Renal cortex interstitium (tissue), 11 donors: ENCODE measurements at regions not wholly inside any gene's neighbourhood (a gene's known extent, or its start where the extent isn't known, plus 50 kb on each side); places are given as distances from the start of the nearest gene placed in this dataset.

ENCODE experiments used
- DNase-seq, 11 donors: peaks; one replicate each; pipeline ENCODE4 v3.0.0-alpha.2; 2013; ENCODE audit warnings: low read depth in 9 of 11, low spot score in 4 of 11; ENCODE audit errors: extremely low read depth in 1 of 11

DNA sequence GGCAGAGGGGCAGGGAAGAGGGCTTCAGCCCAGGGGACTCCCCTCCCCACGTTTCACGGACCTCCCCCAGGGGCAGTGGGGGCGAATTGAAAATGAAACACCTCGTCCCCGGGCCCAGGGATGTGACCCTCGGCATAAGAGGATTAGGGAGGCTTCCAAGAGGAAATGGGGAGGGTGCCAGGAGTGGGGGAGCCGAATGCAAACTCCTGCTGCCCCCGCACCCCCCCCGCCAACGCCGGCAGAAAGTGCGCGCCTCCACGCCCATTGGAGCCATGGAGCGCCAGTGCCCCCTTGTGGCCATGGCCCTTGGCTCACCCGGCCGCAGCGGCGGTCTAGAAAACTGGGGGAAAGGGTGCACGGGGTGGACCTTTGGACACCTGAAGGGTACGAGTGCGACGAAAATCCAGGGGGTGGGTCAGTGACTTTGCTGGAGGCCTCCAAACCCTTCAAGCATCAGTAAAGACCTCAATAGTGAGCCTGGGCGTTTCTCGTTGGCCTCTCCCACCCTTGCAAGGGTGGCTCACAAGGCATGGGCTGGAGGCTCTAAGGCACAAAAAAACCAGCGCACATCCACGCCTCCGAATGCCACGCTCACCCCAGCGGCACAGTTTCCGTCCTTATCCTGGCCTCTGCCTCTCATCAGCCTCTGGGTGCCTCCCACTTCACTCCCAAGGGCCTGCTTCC, 120.8 kb upstream of the PJA1 start:
- DNase-seq = peak in 3 of 11 donors; percentile 42 to 62 (median 53)

DNA sequence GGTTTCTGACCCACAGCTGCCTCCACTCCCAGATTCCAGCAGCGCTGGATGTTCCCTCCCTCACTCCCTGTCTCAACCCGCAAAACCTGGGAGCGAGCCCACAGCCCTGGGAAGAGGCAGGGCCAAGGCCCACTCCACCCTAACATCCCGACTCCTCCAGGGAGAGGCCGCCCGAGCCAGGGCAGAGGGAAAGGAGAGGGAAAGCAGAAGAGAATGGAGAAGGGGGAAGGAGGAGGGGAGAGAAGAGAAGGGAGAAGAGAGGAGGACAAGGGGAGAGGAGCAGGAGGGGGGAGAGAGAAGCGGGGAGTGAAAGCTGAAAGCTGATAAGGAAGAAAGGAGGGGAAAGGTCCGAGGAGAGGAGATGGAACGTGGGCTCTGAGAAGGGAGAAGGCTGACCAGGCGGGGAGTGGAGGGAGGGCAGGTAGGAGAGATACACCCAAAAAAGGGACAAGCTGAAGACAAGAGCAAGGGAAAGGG, 120.2 kb upstream of the PJA1 start:
- DNase-seq = no peak

DNA sequence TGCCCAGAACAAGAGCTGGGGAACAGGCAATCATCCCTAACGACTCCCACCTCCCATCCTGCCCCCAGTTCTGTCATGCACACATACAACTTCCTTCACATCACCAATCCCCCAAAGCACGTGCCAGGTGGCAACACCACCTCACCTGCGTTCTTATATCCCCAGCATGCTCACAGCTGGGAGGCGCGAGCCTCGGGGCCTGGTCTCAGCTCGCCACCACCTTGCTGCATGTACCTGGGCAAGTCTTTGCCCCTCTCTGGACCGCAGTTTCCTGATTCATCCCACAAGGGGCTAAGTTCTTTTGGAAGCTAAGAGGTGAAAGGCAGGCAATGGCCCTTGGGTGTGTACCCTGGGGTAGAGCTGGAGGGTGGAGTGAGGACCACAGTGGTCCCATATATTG, 119.2 kb upstream of the PJA1 start:
- DNase-seq = no peak

DNA sequence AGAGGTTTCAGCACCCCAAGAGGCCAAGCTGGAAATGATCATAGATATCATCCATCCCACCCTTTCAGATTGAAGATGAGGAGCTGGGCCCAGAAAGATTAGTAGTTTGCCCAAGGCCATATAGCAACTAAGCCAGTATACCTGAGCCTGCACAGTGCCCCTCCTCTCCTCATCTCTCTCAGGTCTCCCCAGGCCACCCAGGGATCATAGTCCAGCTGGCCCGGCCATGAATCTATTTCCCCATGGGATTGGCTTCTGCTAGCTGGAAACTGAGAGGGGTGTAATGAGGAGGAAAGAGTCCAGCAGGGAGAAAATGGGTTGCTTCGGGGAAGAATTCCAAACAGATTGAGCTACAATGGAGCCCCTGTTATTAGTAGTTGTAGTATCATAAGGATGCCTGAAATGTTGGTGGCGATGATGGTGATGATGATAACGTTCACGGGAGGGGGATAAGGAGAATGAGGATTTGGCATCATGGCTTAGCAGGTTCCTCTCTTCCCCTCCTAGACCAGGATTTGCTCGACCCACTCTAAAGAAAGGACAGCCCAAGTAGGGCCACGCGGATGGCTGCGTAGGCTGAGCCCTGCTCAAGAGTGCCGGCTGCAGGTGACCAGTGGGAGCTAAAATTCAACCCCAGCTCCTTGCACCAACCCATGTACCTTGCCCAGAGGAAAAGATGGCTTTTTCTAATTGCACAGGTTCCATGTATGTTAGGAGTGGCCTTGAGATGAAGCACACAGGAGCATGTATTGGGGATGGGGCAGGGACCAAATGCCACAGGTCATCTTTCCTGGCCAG, 117.8 kb upstream of the PJA1 start:
- DNase-seq = no peak

DNA sequence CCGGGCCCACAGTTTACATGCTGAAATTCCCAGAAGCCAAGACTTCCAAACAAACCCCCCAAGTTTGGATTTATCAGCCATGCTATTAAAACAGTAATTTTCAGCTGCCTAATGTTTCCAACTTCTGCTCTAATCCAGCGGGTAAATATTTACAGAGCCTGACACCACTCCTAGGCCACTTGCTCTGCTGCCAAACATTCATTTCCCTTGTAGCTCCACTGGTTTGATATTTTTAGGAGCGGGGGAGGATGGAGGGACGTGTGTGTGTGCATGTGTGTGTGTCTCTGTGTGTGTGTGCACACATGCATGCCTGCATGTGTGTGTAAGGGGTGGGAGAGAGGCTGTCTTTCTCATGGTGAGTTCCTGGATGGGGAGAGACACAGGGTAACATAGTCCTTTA, 115.7 kb upstream of the PJA1 start:
- peak in 2 of 11 donors; percentile 50 for DNase-seq

GRCh38 chrX:69279234-69279633, 114.0 kb upstream of the PJA1 start:
- DNase-seq = no peak

DNA sequence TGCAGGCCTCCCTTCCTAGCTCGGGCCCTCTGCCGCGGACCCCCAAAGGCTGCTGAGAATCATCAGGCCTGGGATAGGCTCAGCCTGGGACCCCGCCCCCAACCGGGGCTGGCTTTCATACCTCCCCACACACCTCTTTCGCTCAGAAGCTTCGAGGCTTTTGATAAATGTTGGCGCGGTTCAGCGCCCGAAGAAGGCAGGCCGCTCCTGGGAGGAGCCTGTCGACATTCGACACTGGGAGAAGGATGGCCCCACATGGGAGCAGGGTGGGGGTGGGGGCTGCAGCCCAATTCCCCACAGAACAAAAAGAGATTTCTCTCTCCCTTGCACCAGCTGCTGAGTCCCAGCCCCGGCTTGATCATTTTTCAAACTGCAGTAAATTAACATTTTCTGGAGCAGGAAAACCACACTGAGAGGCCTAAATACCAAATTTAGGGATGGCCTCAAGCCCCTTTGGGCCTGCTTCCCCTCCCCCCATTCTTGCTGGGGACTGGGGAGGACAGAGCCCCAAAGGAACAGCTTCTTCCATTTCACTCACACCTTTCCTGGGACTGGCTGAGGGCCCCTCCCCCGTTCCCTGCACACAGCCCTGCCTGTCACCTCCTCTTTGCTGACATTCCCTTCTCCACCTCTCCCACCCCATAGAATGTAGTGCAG, 112.9 kb upstream of the PJA1 start:
- no peak for DNase-seq

GRCh38 chrX:69277369-69277990, 112.2 kb upstream of the PJA1 start:
- no peak for DNase-seq

- no peak for DNase-seq
Observed at GRCh38 chrX:69268611-69269010, 103.4 kb upstream of the PJA1 start.

DNA sequence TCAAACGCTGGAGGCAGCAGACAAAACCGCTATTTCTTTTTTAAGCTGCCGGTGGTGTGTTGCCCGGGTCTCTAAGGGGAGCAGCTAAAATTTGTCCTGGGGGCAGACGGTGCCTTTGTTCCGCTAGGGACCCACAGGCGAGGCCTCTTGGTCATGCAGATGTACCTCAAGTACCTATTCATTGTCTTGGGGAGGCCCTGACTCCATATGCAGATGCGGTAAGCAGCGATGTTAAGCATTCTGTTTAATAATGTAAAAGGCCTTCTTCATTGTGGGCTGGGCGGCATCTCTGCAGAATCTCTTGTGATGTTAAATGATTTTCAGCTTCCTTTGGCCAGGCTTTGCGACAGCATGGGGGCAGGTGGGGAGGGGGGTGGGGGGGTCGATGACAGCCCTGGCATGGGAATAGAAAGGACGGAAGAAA, 98.9 kb upstream of the PJA1 start:
- DNase-seq = no peak

GRCh38 chrX:69263251-69263820, 98.1 kb upstream of the PJA1 start:
- no peak for DNase-seq

DNA sequence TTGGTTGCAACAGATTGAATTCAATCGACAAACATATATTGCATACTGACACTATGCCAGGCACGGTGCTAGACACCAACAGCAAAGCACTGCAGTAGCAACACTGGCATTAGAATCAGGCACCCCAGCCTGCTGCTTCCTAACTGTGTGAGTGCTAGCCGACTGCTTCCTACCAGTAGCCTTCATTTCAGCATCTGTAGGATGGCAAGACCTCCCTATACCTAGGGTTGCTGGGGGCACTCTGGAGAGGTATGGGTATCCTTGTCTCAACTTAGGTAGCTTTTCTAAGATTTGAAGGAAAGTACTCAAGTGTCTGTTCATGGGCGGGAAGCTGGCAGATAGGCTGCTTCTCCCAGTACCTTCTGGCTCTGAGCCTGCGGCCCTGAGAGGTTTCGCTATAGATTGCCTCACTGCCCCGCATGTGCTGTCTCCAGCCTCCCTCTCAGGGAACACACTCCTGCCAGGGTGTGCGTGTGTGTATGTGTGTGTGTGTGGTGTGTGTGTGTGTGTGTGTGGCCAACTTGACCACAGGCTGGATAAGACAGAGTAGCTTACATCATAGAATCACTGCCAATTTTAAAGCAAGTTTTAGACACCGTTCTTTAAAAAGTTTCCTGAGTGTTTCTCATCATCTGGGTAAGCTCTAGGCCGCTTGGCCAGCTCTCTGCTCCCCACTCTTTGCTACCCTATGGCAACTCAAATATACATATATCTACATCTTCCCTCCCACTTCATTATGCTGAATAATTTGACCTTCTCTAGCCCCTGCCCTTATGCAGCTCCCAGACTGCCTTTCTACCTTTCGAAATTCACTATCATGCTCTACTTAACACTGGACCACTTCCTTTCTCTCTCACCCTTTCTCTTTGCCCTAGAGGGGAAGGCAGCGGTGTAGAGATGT, 97.0 kb upstream of the PJA1 start:
- DNase-seq = no peak

DNA sequence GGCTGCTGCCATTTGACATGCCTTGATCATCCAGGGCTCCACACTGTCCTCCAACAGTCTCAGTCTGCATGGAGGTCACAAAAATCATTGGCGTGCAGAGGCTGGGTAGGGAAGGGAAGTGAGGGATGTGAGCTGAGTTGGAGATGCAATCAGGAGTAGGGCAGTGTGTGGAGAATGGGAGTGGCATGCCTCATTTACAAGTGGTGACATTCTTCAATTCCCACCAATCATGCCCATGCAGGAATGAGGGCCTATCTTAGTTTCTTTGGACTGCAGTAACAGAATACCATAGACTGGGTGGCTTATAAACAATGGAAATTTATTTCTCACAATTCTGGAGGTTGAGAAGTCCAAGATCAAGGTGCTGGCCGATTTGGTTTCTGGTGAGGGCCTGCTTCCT, 94.9 kb upstream of the PJA1 start:
- DNase-seq = no peak

DNA sequence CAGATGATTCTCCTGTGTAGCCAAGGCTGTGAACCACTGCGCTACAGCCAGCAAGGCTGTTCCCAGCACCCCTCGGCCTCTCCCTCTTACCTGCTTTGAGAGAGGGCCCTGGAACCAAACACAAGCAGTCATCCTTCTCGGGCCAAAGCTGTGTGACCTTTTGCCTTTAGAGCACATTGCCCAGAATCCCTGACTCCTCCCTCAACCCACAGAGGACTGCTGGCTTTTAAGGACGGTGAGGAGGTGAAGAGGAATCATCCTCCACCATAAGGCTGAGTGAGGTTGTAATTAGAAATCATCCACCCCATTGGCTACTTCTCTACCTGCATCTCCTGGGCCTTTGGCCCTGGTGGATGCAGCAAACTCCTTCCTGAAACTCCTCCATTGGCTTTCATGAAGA, 93.6 kb upstream of the PJA1 start:
- no peak for DNase-seq

DNA sequence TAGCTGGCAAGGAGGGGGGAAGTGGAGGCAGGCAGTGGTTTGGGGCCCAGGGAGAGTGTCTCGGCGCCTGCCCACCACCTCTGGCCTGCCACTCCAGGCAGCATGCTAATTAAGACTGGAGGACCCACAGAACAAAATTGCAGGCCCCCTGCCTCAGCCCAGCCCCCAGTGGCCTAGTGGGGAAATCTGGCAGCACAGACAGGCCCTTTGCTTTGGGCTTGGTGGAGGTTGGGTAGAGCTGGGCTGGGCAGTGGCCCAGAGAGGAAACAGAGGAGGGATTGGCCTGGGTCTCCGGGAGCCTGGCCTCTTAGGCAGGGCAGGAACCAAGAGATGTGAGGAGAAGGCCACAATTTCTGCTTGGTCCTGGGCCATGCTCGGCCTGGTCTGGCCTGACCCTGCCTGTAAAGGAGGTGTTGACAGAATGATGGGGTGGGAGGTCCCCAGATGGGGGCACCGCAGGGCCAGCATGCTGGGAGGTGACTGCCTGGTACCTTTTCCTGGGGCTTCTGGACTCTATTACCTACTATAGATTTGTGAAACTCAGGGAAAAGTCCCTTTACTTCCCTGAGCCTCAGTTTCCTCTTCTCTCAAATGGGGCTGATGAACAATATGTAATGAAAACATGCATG, 92.4 kb upstream of the PJA1 start:
- DNase-seq = no peak

GRCh38 chrX:69256291-69256565, 91.0 kb upstream of the PJA1 start:
- DNase-seq = no peak

- no peak for DNase-seq
Observed at GRCh38 chrX:69255441-69256290, 90.4 kb upstream of the PJA1 start.
